ENCODE measurements at regions not wholly inside any gene's neighbourhood (a gene's known extent, or its start where the extent isn't known, plus 50 kb on each side); places are given as distances from the start of the nearest gene placed in this dataset.

DNA sequence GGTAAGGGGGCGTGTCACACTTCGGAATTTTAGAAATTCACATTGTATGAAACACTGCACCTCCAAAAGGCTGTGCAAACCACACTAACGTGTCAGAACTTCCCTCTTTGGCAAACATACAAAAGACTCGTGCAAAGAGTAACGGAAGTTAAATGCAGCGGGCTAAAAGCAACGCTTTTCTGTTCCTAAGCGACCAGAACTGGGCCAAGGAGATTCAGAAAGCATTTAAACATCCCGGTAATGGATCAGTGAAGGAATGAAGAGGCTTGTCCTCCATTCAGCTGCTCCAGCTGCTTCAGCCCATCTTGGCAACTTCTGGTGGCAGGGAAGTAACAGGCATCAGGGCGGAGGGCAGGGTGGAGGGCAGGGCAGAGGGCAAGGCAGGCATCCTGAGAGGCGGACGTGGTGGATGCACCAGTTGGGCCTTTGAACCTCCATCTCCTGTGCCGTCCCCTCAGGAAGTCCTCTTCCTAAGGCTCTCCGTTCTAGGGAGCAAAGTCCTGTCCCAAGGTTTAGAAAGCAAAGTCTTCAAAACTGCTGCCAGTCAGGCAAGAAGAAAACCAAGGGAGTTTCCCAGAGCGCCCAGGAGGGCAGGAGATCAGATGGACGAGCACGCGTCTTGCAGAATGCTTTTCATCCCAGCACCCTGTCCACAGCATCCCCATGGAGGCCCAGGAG, 230.7 kb downstream of the ZNF516 start:
- Mint-ChIP-seq H3K27me3 (peaks cover 3% of the 10 kb centered on the region), H3K4me1 (peaks cover 3% of the 10 kb centered on the region), H3K4me3 (no peak overlapping the region), H3K36me3 (ENCODE audit: low read depth) (no peaks in the 10 kb centered on the region), H3K27ac (no peak overlapping the region), H3K9me3 (no peaks in the 10 kb centered on the region)
- peak; percentile 33 for DNase-seq
- intact Hi-C loops (cut with micrococcal nuclease), result no loop called here

DNA sequence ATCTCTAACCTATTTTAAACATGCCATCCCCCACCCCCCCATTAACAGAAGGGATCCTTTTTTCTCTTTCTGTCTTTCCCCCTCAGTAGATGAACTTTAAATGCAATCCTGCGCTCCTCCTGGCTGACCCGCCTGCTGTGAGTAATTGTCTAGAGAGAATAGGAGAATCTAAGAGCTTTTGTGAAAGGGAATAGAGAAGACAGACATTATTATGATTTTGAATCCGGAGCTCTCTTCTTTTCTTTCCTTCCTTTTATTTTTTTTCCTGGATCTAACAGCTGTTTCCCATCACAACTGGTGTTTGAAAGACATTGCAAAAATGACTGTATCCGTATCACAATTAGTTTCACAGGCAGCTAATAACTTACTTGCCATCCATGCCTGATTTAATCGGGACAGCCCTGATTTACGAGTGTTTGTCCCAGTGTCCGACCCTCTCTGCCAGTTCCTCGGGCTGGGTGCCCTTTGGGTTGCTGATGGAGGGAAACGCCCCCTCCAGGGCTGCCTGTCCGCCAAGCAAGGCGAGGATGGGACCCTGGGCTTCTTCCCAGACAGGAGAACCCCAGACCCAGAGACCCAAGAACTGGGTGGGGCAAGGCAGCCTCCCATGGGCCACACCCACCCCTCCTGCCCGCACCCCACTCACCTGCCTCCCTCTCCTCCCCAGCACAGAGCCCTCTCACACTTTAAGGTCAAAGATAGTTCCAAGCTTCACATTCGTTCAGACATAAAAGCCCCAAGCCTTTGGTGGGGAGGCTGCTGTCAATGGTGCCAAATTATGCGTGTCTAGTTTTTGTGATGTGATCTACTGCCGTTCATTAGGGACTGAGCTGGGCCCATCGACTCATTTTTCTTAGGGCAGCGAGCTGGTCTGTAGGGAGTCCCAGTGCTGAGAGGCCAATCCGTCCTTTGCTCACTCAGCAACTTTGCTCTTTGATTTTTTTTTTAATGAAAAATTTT, 231.7 kb downstream of the ZNF516 start:
- peak; percentile 41 for DNase-seq
- H3K4me1 Mint-ChIP-seq, result peaks cover 3% of the 10 kb centered on the region
- H3K27ac Mint-ChIP-seq, result no peak overlapping the region
- intact Hi-C loops (cut with micrococcal nuclease), result no loop called here
- no peaks in the 10 kb centered on the region for H3K9me3 Mint-ChIP-seq
- H3K27me3 Mint-ChIP-seq, result peaks cover 3% of the 10 kb centered on the region
- H3K36me3 Mint-ChIP-seq (ENCODE audit: low read depth), result no peaks in the 10 kb centered on the region
- H3K4me3 Mint-ChIP-seq, result no peak overlapping the region

DNA sequence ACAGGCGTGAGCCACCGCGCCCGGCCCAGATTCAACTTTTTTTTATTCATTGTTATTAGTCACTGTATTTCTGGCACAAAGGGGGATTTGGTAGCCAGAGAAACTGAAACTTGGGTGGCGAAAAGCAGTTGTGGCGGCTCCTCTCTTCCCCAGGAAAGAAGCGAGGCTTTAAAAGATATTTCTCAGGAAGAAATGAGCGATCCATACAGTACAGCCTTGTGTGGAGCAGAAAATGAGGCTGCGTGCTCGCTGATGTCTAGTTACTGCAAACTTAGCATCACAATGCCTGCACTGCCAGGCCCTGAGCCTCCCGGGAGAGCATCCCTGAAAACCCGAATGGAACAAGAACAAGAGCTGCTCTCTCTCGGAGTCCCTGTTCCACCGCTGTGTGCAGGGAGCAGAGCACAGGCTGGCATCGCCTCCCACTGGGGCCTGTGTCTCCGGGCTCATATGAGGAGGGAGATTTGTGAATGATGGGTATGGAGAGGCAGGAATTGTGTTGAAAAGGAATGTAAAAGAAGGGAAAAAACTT, 234.0 kb downstream of the ZNF516 start:
- Mint-ChIP-seq H3K9me3 (no peaks in the 10 kb centered on the region), H3K4me1 (peaks cover 2% of the 10 kb centered on the region), H3K27me3 (peaks cover 3% of the 10 kb centered on the region), H3K27ac (no peak overlapping the region), H3K4me3 (no peak overlapping the region), H3K36me3 (ENCODE audit: low read depth) (no peaks in the 10 kb centered on the region)
- intact Hi-C loops (cut with micrococcal nuclease), result no loop called here
- DNase-seq, result peak; percentile 37

DNA sequence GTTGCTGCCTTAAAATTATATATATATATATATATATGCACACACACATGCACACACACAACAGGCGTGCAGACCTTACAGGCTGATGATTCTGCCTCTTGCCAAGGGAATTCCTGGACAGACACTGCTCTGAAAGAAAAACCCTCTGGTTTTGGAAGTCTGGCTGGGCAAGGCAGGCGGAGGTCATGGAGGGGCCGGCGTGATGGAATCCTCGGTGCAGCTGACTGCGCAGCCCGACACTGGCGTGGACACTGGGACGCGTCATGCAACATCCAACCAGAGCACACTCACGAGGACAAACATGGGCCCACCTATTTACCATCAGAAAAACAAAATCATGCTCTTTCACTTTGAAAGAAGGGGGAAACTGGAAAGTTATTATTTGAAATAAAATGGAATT, 235.3 kb downstream of the ZNF516 start:
- Mint-ChIP-seq H3K9me3 (no peaks in the 10 kb centered on the region), H3K27me3 (peaks cover 6% of the 10 kb centered on the region), H3K4me1 (no peaks in the 10 kb centered on the region), H3K4me3 (no peak overlapping the region), H3K36me3 (ENCODE audit: low read depth) (no peaks in the 10 kb centered on the region), H3K27ac (no peak overlapping the region)
- peak; percentile 35 for DNase-seq
- intact Hi-C loops (cut with micrococcal nuclease), result no loop called here

DNA sequence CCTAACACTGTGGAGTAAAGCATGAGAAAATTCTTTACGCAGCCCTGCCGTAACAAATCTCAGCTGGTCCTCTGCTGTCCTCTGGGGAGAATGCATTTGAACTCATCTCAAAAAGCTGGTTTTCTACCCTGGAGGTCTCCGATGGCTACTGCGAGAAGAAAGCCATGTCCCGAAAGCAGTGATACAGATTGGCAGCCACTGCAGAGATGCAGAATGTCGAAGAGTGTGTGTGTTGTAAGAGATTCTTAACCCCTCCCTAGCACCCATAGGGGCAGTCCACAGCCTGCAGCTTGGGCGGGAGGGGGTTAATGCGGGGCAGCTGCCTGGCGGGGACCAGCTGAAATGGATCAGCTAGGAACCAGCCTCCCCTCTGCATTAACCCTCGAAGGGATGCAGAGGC, 235.9 kb downstream of the ZNF516 start:
- Mint-ChIP-seq H3K4me1 (no peaks in the 10 kb centered on the region), H3K27me3 (peaks cover 6% of the 10 kb centered on the region), H3K4me3 (no peak overlapping the region), H3K9me3 (no peaks in the 10 kb centered on the region), H3K27ac (no peak overlapping the region), H3K36me3 (ENCODE audit: low read depth) (no peaks in the 10 kb centered on the region)
- intact Hi-C loops (cut with micrococcal nuclease), result no loop called here
- DNase-seq, result peak; percentile 48

DNA sequence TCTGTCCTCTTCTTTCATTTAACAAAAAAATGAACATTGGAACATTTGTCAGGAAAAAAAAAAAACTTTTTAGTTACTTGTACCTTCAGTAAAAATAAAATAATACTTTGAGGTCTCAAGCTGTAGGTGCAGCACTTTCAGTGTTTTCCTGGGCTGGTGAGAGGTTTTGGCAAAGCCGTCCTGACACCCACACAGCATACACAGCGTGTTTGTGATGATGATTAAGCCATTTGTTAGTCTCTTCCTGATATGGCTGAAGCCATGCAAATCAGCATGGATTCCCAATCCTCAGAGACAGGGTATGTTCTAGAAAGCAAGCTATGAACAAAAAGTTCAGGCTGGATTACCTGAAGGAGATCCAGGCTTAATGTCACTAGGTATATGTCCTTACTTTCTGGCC, 236.8 kb downstream of the ZNF516 start:
- H3K27ac Mint-ChIP-seq, result no peak overlapping the region
- H3K4me3 Mint-ChIP-seq, result no peak overlapping the region
- no peaks in the 10 kb centered on the region for H3K9me3 Mint-ChIP-seq
- intact Hi-C loops (cut with micrococcal nuclease), result no loop called here
- peak; percentile 23 for DNase-seq
- H3K36me3 Mint-ChIP-seq (ENCODE audit: low read depth), result no peaks in the 10 kb centered on the region
- H3K4me1 Mint-ChIP-seq, result no peaks in the 10 kb centered on the region
- H3K27me3 Mint-ChIP-seq, result peaks cover 6% of the 10 kb centered on the region

DNA sequence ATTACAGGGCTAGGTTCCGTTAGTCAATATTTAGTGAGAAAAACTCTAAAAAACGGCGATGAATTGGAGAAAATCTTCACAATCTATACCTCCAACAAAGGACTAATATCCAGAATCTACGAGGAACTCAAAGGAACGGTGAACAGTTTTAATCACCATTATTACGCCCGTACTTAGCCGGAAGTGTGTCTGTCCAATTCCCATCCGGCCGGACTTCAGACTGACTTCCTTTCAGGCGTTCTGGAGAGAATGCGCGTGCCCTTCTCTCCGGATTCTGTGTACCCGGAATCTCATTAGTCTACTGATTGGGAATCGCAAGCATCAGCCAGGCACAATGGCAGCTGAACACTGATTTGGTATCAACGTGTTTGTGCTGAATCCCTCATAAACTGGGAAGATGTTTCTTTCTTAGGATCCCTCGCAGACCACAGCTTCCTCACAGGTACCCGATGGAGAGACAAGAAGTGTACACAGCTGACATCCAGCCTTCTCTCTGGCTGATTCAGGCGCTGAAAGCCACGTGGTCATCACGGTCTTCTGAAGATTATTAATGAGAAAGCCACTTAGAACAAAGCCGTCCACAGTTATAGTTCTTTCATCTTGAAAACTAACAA, 239.9 kb downstream of the ZNF516 start:
- no peaks in the 10 kb centered on the region for H3K36me3 Mint-ChIP-seq (ENCODE audit: low read depth)
- no peak overlapping the region for H3K27ac Mint-ChIP-seq
- no peak overlapping the region for H3K4me3 Mint-ChIP-seq
- no peaks in the 10 kb centered on the region for H3K9me3 Mint-ChIP-seq
- intact Hi-C loops (cut with micrococcal nuclease), result no loop called here
- peaks cover 9% of the 10 kb centered on the region for H3K27me3 Mint-ChIP-seq
- peak; percentile 34 for DNase-seq
- H3K4me1 Mint-ChIP-seq, result no peaks in the 10 kb centered on the region

DNA sequence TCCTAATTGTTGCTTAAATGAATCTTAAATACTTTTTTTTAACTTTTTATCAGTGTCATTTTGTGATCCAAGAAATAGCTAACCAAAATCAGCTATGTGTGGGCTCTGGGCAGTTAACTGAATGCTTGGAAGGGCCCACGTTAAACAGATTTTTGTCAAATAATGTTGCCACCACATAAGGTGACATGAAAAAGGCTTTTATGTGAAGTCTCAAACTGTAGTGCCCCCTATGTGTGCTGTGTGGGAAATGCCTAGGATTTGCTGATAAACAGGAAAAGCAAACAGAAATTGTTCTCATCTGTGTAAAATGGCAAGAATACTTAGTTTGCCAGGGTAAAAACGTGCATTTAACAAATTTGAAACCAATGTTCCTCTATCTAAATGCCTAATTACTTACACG, 242.2 kb downstream of the ZNF516 start:
- peaks cover 9% of the 10 kb centered on the region for H3K27me3 Mint-ChIP-seq
- no peak overlapping the region for H3K27ac Mint-ChIP-seq
- no peaks in the 10 kb centered on the region for H3K9me3 Mint-ChIP-seq
- no peaks in the 10 kb centered on the region for H3K4me1 Mint-ChIP-seq
- intact Hi-C loops (cut with micrococcal nuclease), result no loop called here
- H3K36me3 Mint-ChIP-seq (ENCODE audit: low read depth), result no peaks in the 10 kb centered on the region
- H3K4me3 Mint-ChIP-seq, result no peak overlapping the region
- peak; percentile 34 for DNase-seq

DNA sequence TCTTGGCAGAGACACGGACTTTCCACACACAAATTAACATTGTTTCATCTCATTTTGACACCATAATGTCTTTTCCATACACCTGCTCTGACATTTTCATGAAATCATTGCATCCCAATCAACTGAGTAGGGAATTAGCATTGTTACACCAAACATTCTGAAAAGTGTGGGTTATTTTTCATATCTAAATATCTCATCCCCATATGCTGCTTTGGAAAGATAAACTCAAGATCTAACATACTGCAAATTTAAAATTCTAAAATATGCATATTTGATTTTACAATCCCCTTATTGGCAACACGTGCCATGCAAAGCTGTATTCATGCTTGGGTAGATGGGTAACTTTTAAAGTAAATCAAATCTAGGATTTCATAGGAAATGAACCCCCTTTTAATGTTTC, 242.9 kb downstream of the ZNF516 start:
- Mint-ChIP-seq H3K4me1 (no peaks in the 10 kb centered on the region), H3K27ac (no peak overlapping the region), H3K9me3 (no peaks in the 10 kb centered on the region), H3K36me3 (ENCODE audit: low read depth) (no peaks in the 10 kb centered on the region), H3K27me3 (peaks cover 9% of the 10 kb centered on the region), H3K4me3 (no peak overlapping the region)
- intact Hi-C loops (cut with micrococcal nuclease), result no loop called here
- DNase-seq, result no peak

DNA sequence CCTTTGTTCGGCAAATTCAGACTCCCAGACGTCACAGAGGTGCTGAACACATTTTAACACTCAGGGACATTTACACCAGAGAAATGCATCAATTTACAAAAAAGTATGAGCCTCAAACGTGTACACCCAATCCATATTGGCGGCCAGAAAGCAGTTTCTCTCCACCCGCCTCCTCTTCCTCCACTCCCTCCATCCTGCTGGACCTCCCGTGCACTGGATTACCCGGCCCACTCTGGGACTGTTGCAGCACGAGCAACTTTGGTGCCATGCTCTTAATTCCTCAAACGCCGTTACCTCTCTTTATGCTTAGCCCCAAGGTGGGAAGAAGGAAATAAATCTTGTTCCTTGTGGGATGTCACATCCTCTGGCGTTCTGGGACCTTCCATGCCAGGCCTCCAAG, 243.4 kb downstream of the ZNF516 start:
- H3K9me3 Mint-ChIP-seq, result no peaks in the 10 kb centered on the region
- no peak overlapping the region for H3K27ac Mint-ChIP-seq
- H3K27me3 Mint-ChIP-seq, result peaks cover 9% of the 10 kb centered on the region
- H3K36me3 Mint-ChIP-seq (ENCODE audit: low read depth), result no peaks in the 10 kb centered on the region
- intact Hi-C loops (cut with micrococcal nuclease), result no loop called here
- DNase-seq, result no peak
- H3K4me1 Mint-ChIP-seq, result no peaks in the 10 kb centered on the region
- H3K4me3 Mint-ChIP-seq, result no peak overlapping the region

DNA sequence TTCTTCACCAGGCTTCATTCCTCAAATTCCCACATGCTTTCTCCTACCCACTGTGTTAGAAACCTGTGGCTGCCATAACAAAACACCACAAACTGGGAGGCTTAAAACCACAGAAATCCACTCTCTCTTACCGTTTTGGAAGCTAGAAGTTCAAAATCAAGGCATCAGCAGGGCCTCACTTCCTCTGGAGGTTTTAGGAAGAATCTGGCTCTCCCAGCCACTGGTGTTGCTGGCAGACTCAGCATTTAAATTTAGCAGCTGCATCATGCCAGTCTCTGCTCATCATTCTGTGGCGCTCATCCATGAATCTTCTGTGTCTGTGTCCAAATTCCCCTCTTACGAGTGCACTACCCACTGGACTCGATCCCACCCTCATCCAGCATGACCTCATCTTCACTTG, 248.5 kb downstream of the ZNF516 start:
- Mint-ChIP-seq H3K36me3 (ENCODE audit: low read depth) (no peaks in the 10 kb centered on the region), H3K4me1 (no peaks in the 10 kb centered on the region), H3K9me3 (no peaks in the 10 kb centered on the region), H3K27ac (no peak overlapping the region), H3K27me3 (peaks cover 2% of the 10 kb centered on the region), H3K4me3 (no peak overlapping the region)
- peak; percentile 27 for DNase-seq
- intact Hi-C loops (cut with micrococcal nuclease), result no loop called here

DNA sequence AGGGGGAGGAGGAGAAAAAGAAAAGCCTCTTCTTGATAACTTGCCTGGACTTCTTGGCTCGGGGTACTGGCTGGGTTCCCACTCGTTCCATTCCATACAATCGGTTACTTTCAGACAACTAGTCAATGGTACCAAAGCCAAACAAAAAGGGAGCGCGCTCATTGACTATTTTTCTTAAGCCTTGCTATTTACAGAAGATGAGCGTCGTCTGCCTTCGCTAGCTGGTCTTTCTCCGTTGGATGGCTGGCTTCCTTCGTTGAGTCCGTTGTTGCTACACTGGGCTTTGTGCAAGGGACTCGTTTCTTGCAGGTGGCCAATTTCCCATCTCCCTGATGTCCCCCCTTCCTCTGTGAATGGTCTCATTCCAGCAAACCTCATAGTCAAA, 260.4 kb downstream of the ZNF516 start:
- Mint-ChIP-seq H3K4me1 (no peaks in the 10 kb centered on the region), H3K9me3 (no peaks in the 10 kb centered on the region), H3K27me3 (no peaks in the 10 kb centered on the region), H3K4me3 (no peak overlapping the region), H3K36me3 (ENCODE audit: low read depth) (no peaks in the 10 kb centered on the region), H3K27ac (no peak overlapping the region)
- no peak for DNase-seq
- intact Hi-C loops (cut with micrococcal nuclease), result no loop called here

DNA sequence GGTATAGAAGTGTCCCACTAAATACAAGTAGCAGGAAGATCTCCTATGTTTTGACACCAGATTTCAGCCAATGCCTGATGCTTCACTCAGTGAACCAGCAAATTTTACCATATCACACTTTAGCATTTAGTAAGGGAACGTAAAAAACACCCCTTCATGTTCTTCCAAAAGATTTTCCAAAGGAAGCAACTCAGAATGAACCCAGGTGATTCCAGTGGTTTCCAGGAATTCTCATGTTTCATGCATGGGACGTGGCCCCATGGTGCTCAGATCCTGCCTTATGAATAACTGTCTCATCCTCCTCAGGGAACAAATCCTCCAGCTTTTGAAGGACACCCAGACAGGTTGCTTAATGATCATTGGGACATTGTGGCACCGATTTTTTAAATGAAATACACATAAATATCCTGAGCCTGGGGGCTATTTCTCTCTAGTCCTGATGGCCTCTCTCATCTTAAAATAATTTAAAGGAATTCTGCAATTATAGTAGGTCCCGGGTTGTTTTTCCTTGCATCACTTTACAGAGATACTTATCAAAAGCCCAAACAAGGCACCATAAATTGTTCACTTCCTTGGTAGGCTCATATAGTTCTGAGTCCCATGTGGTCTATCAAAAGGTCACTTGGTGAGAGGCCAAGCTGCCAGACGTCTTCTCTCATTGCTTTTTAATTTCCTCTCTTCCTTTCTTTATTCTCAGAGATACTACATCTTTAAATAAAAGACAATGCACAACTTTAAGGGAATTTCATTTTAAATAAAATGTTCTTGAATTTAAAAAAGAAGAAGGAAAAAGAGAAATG, 261.0 kb downstream of the ZNF516 start:
- no peak for DNase-seq
- Mint-ChIP-seq H3K27me3 (no peaks in the 10 kb centered on the region), H3K9me3 (no peaks in the 10 kb centered on the region), H3K36me3 (ENCODE audit: low read depth) (no peaks in the 10 kb centered on the region), H3K4me1 (no peaks in the 10 kb centered on the region), H3K4me3 (no peak overlapping the region), H3K27ac (no peak overlapping the region)
- intact Hi-C loops (cut with micrococcal nuclease), result no loop called here
